Endodermal cell (in vitro differentiated cells): ENCODE measurements at regions not wholly inside any gene's neighbourhood (a gene's known extent, or its start where the extent isn't known, plus 50 kb on each side); places are given as distances from the start of the nearest gene placed in this dataset.

ENCODE experiments used
- DNase-seq: peaks from one replicate; pipeline ENCODE4 v3.0.0-alpha.2; 2017
- H3K27ac ChIP-seq: 2 replicates; pipeline ENCODE4 v1.5.1; 2013; ENCODE audit warnings: mild to moderate bottlenecking, low read depth, low read length, moderate library complexity
- H3K27me3 ChIP-seq: 2 replicates; pipeline ENCODE4 v1.6.1; 2013; ENCODE audit warnings: mild to moderate bottlenecking, low read length, moderate library complexity; ENCODE audit not compliant: insufficient read depth, control insufficient read depth, poor library complexity, severe bottlenecking
- H3K36me3 ChIP-seq: 2 replicates; pipeline ENCODE4 v1.7.0; 2013; ENCODE audit warnings: mild to moderate bottlenecking, low read length, moderate library complexity; ENCODE audit not compliant: control insufficient read depth, insufficient read depth
- H3K4me1 ChIP-seq: one replicate; pipeline ENCODE4 v1.7.0; 2013; ENCODE audit warnings: low read length; ENCODE audit not compliant: control insufficient read depth, insufficient read depth
- H3K4me3 ChIP-seq: 2 replicates; pipeline ENCODE4 v1.5.1; 2013; ENCODE audit warnings: mild to moderate bottlenecking, low read length, moderate library complexity
- H3K9ac ChIP-seq: 2 replicates; pipeline ENCODE4 v1.6.1; 2013; ENCODE audit warnings: mild to moderate bottlenecking, low read length, moderate library complexity; ENCODE audit not compliant: poor library complexity, severe bottlenecking; ENCODE audit errors: extremely low read depth
- H3K9me3 ChIP-seq: 2 replicates; pipeline ENCODE4 v1.6.1; 2013; ENCODE audit warnings: mild to moderate bottlenecking, low read length, moderate library complexity; ENCODE audit not compliant: control insufficient read depth
- H3K27ac Mint-ChIP-seq: 2 replicates; pipeline ENCODE4 v1.8.0; 2020; ENCODE audit warnings: mixed read lengths
- H3K27me3 Mint-ChIP-seq: 2 replicates; pipeline ENCODE4 v1.8.0; 2021; ENCODE audit warnings: mild to moderate bottlenecking, mixed read lengths; ENCODE audit not compliant: insufficient read depth
- H3K36me3 Mint-ChIP-seq: 2 replicates; pipeline ENCODE4 v1.8.0; 2020; ENCODE audit warnings: low read depth, mixed read lengths
- H3K4me1 Mint-ChIP-seq: 2 replicates; pipeline ENCODE4 v1.8.0; 2020; ENCODE audit warnings: mixed read lengths
- H3K4me3 Mint-ChIP-seq: 2 replicates; pipeline ENCODE4 v1.8.0; 2020; ENCODE audit warnings: mild to moderate bottlenecking, moderate library complexity, mixed read lengths
- H3K9me3 Mint-ChIP-seq: 2 replicates; pipeline ENCODE4 v1.8.0; 2020; ENCODE audit warnings: mild to moderate bottlenecking, mixed read lengths
- CTCF ChIP-seq: fragments of 200-600 bp; sonication (generic); conservative IDR thresholded peaks from 2 replicates; pipeline ENCODE4 v1.5.0; 2021; ENCODE audit warnings: antibody characterized with exemption, mild to moderate bottlenecking
- WGBS, 2 experiments: methylation state at CpG; one replicate each; pipeline versions ENCODE4 v1.1.5 to v1.1.7; 2013; ENCODE audit warnings: missing lambda C conversion rate in 2 of 2, mixed read lengths in 1 of 2; ENCODE audit not compliant: insufficient coverage in 1 of 2, insufficient read length in 1 of 2; 5-methylcytosine and 5-hydroxymethylcytosine counted together

DNA sequence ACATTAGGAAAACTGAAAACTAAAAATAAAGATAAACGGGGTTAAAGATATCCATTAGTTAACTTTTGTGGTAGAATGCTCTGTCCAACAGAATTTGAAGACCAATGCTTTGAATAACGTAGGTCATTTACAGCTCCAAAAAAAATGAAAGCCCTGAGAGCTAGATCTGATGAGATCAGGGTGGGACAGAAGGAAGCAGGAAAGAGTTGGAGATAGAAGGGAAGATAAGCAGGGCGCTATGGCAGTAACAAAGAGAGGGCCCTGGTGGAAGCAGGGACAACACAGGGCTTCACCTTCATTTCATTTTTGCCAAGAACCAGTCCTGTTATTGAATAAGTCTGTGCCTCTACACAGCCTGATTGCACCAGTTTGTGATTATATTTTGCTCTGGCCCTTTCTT lies 51.0 kb upstream of the RGS8 start:
- peaks cover 9% of the 10 kb centered on the region for H3K9me3 Mint-ChIP-seq
- H3K4me1 ChIP-seq = peaks cover 5% of the 10 kb centered on the region
- H3K4me3 Mint-ChIP-seq = no peak overlapping the region
- DNase-seq = no peak
- H3K27me3 Mint-ChIP-seq = no peaks in the 10 kb centered on the region
- no peaks in the 10 kb centered on the region for H3K27me3 ChIP-seq
- no peaks in the 10 kb centered on the region for H3K36me3 ChIP-seq
- H3K4me3 ChIP-seq = no peak overlapping the region
- 90 to 100% methylated on average over 3 of the region's 3 CpGs for WGBS, 2 experiments
- no peak for TF ChIP-seq CTCF
- no peak overlapping the region for H3K27ac ChIP-seq
- peaks cover 7% of the 10 kb centered on the region for H3K9me3 ChIP-seq
- no peaks in the 10 kb centered on the region for H3K36me3 Mint-ChIP-seq
- H3K9ac ChIP-seq = no peak overlapping the region
- H3K27ac Mint-ChIP-seq = no peak overlapping the region
- peaks cover 33% of the 10 kb centered on the region for H3K4me1 Mint-ChIP-seq

- 14 to 43% methylated on average over 1 to 7 of the region's 7 CpGs for WGBS, 2 experiments
- Histone ChIP-seq H3K4me3 (peak overlapping the region; percentile 67), H3K9ac (peak overlapping the region; percentile 56), H3K27me3 (no peaks in the 10 kb centered on the region), H3K4me1 (peaks cover 5% of the 10 kb centered on the region), H3K36me3 (no peaks in the 10 kb centered on the region), H3K27ac (peak overlapping the region; percentile 72), H3K9me3 (peaks cover 13% of the 10 kb centered on the region)
- no peak overlapping the region for H3K4me3 Mint-ChIP-seq
- DNase-seq = peak; percentile 93
- no peak for TF ChIP-seq CTCF
- H3K36me3 Mint-ChIP-seq = no peaks in the 10 kb centered on the region
- no peaks in the 10 kb centered on the region for H3K27me3 Mint-ChIP-seq
- H3K27ac Mint-ChIP-seq = peak overlapping the region; percentile 78
- H3K9me3 Mint-ChIP-seq = peaks cover 20% of the 10 kb centered on the region
- peaks cover 16% of the 10 kb centered on the region for H3K4me1 Mint-ChIP-seq
Observed at GRCh38 chr1:182739545-182739944, 50.0 kb upstream of the NPL start.
